HEK293 (cell line): ENCODE measurements at regions not wholly inside any gene's neighbourhood (a gene's known extent, or its start where the extent isn't known, plus 50 kb on each side); places are given as distances from the start of the nearest gene placed in this dataset.

ENCODE experiments used
- CTCF ChIA-PET: fragments of 350-600 bp; formaldehyde crosslinking; extraction: SDS; loops from one replicate; lab custom pipeline; 2021; ENCODE audit warnings: antibody characterized with exemption; lab: Yijun Ruan, JAX
- POLR2A ChIA-PET: fragments of 300-600 bp; formaldehyde crosslinking; extraction: SDS; loops from one replicate; lab custom pipeline; 2020; ENCODE audit warnings: antibody characterized with exemption, inconsistent platforms; lab: Yijun Ruan, JAX
- H3K27ac ChIP-seq: fragments of 200-500 bp; sonication (Bioruptor generic); 2 replicates; pipeline ENCODE4 v1.5.1; 2014; ENCODE audit warnings: low read depth, low read length, control low read depth, inconsistent platforms; ENCODE audit errors: extremely low read depth
- H3K36me3 ChIP-seq, 2 experiments: fragments of 200-500 bp in 1 of 2; sonication (Bioruptor generic) in 1 of 2; 1 replicate in 1 of 2; 2 replicates in 1 of 2; pipeline ENCODE4 v1.5.1; 2014 to 2017; ENCODE audit warnings: inconsistent platforms in 2 of 2, low read length in 2 of 2; ENCODE audit not compliant: control insufficient read depth in 2 of 2, insufficient read depth in 1 of 2
- H3K4me1 ChIP-seq: fragments of 200-500 bp; sonication (Bioruptor generic); 2 replicates; pipeline ENCODE4 v1.5.1; 2014; ENCODE audit warnings: mild to moderate bottlenecking, low read length, inconsistent platforms; ENCODE audit not compliant: control insufficient read depth, insufficient read depth
- H3K4me3 ChIP-seq: 2 replicates; pipeline ENCODE4 v1.5.1; 2011; ENCODE audit warnings: low read depth, mild to moderate bottlenecking, control low read depth, low read length, moderate library complexity
- H3K9me3 ChIP-seq: fragments of 200-500 bp; sonication (Bioruptor generic); 2 replicates; pipeline ENCODE4 v1.5.1; 2014; ENCODE audit warnings: low read depth, low read length, inconsistent platforms; ENCODE audit not compliant: control insufficient read depth, insufficient read depth
- GFI1B ChIP-seq: fragments of 450-650 bp; formaldehyde crosslinking; IDR thresholded peaks from 2 replicates; pipeline ENCODE4 v1.5.1; 2016; ENCODE audit warnings: missing biosample characterization, missing genetic modification characterization
- KLF7 ChIP-seq: fragments of 450-650 bp; formaldehyde crosslinking; IDR thresholded peaks from 2 replicates; pipeline ENCODE4 v1.5.1; 2016; ENCODE audit warnings: missing biosample characterization, missing genetic modification characterization, borderline replicate concordance
- OSR2 ChIP-seq: fragments of 450-650 bp; formaldehyde crosslinking; IDR thresholded peaks from 2 replicates; pipeline ENCODE4 v1.5.1; 2016; ENCODE audit warnings: missing biosample characterization, missing genetic modification characterization
- RBAK ChIP-seq: fragments of 450-650 bp; formaldehyde crosslinking; IDR thresholded peaks from 2 replicates; pipeline ENCODE4 v1.5.1; 2016; ENCODE audit warnings: missing biosample characterization, missing genetic modification characterization
- TCF7L2 ChIP-seq: IDR thresholded peaks from 2 replicates; pipeline ENCODE4 v1.6.1; 2011; ENCODE audit warnings: low read depth, mild to moderate bottlenecking, inconsistent platforms, low read length, moderate library complexity, borderline replicate concordance
- WT1 ChIP-seq: fragments of 450-650 bp; formaldehyde crosslinking; IDR thresholded peaks from 2 replicates; pipeline ENCODE4 v1.5.1; 2016; ENCODE audit warnings: missing biosample characterization, missing genetic modification characterization
- ZFP69B ChIP-seq: fragments of 450-650 bp; formaldehyde crosslinking; IDR thresholded peaks from 2 replicates; pipeline ENCODE4 v1.5.1; 2016; ENCODE audit warnings: missing biosample characterization, missing genetic modification characterization
- ZIC2 ChIP-seq: fragments of 450-650 bp; formaldehyde crosslinking; IDR thresholded peaks from 2 replicates; pipeline ENCODE4 v1.5.1; 2016; ENCODE audit warnings: missing biosample characterization, missing genetic modification characterization
- ZNF140 ChIP-seq: fragments of 450-650 bp; formaldehyde crosslinking; IDR thresholded peaks from 2 replicates; pipeline ENCODE4 v1.5.1; 2016; ENCODE audit warnings: missing biosample characterization, missing genetic modification characterization
- ZNF211 ChIP-seq: fragments of 450-650 bp; formaldehyde crosslinking; IDR thresholded peaks from 2 replicates; pipeline ENCODE4 v1.5.1; 2016; ENCODE audit warnings: low read depth, missing biosample characterization, missing genetic modification characterization
- ZNF292 ChIP-seq: fragments of 450-650 bp; formaldehyde crosslinking; IDR thresholded peaks from 2 replicates; pipeline ENCODE4 v1.5.1; 2016; ENCODE audit warnings: low read depth, missing biosample characterization, missing genetic modification characterization, borderline replicate concordance
- ZNF426 ChIP-seq: fragments of 450-650 bp; formaldehyde crosslinking; IDR thresholded peaks from 2 replicates; pipeline ENCODE4 v1.5.1; 2017; ENCODE audit warnings: missing biosample characterization, missing genetic modification characterization, mild to moderate bottlenecking, inconsistent platforms, moderate library complexity
- ZNF529 ChIP-seq: fragments of 450-650 bp; formaldehyde crosslinking; IDR thresholded peaks from 2 replicates; pipeline ENCODE4 v1.5.1; 2017; ENCODE audit warnings: missing genetic modification characterization, missing biosample characterization; ENCODE audit not compliant: insufficient replicate concordance
- ZNF561 ChIP-seq: fragments of 450-650 bp; IDR thresholded peaks from 2 replicates; pipeline ENCODE4 v1.5.1; 2018; ENCODE audit warnings: missing biosample characterization, missing genetic modification characterization, borderline replicate concordance
- ZNF600 ChIP-seq: fragments of 450-650 bp; formaldehyde crosslinking; IDR thresholded peaks from 2 replicates; pipeline ENCODE4 v1.5.1; 2016; ENCODE audit warnings: missing biosample characterization, missing genetic modification characterization
- ZNF785 ChIP-seq: fragments of 450-650 bp; formaldehyde crosslinking; IDR thresholded peaks from 2 replicates; pipeline ENCODE4 v1.5.1; 2016; ENCODE audit warnings: missing biosample characterization, missing genetic modification characterization
- TF ChIP-seq, protein P1 (sequence below): fragments of 450-650 bp; formaldehyde crosslinking; IDR thresholded peaks from 2 replicates; pipeline ENCODE4 v1.5.1; 2016; ENCODE audit warnings: missing biosample characterization, missing genetic modification characterization
- TF ChIP-seq, protein P2 (sequence below): fragments of 450-650 bp; formaldehyde crosslinking; IDR thresholded peaks from 2 replicates; pipeline ENCODE4 v1.5.1; 2016; ENCODE audit warnings: missing biosample characterization, missing genetic modification characterization
- TF ChIP-seq, protein P3 (sequence below): fragments of 450-650 bp; formaldehyde crosslinking; IDR thresholded peaks from 2 replicates; pipeline ENCODE4 v1.5.1; 2016; ENCODE audit warnings: missing biosample characterization, missing genetic modification characterization, borderline replicate concordance
- TF ChIP-seq, protein P4 (sequence below): fragments of 450-650 bp; formaldehyde crosslinking; IDR thresholded peaks from 2 replicates; pipeline ENCODE4 v1.5.1; 2017; ENCODE audit warnings: missing biosample characterization, missing genetic modification characterization

DNA sequence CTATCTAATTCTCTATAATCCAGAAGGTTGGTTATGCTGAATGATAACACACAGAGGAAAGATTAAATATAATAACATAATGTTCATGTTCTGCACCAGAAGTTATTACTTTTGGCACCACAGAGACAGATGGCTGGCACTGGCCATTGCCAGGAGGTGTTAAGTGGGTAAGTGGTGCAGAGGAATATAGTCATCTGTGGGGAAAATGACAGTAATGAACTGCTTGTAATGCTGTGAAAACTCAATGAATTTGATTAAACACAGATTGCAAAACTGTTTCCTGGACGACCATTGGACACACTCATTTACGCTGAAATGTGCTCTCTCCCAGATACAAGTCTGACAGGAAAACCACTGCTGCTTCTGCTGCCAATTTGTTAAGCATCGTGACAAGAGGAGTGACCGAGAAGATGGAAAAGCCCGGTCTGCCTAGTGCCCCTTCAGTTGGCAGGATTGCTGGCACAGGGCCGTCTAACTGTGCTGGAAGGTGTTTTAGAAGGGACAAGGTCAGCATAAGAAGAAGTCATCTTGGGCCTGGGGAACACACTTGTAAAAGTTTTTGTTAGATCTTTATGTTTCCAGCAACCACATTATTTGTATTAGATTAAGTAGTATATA lies 567.4 kb downstream of the CBLN4 start (continued):
- TF ChIP-seq, protein P1, sequence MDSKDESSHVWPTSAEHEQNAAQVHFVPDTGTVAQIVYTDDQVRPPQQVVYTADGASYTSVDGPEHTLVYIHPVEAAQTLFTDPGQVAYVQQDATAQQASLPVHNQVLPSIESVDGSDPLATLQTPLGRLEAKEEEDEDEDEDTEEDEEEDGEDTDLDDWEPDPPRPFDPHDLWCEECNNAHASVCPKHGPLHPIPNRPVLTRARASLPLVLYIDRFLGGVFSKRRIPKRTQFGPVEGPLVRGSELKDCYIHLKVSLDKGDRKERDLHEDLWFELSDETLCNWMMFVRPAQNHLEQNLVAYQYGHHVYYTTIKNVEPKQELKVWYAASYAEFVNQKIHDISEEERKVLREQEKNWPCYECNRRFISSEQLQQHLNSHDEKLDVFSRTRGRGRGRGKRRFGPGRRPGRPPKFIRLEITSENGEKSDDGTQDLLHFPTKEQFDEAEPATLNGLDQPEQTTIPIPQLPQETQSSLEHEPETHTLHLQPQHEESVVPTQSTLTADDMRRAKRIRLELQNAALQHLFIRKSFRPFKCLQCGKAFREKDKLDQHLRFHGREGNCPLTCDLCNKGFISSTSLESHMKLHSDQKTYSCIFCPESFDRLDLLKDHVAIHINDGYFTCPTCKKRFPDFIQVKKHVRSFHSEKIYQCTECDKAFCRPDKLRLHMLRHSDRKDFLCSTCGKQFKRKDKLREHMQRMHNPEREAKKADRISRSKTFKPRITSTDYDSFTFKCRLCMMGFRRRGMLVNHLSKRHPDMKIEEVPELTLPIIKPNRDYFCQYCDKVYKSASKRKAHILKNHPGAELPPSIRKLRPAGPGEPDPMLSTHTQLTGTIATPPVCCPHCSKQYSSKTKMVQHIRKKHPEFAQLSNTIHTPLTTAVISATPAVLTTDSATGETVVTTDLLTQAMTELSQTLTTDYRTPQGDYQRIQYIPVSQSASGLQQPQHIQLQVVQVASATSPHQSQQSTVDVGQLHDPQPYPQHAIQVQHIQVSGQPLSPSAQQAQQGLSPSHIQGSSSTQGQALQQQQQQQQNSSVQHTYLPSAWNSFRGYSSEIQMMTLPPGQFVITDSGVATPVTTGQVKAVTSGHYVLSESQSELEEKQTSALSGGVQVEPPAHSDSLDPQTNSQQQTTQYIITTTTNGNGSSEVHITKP (tag by site-specific recombination), result no peak

DNA sequence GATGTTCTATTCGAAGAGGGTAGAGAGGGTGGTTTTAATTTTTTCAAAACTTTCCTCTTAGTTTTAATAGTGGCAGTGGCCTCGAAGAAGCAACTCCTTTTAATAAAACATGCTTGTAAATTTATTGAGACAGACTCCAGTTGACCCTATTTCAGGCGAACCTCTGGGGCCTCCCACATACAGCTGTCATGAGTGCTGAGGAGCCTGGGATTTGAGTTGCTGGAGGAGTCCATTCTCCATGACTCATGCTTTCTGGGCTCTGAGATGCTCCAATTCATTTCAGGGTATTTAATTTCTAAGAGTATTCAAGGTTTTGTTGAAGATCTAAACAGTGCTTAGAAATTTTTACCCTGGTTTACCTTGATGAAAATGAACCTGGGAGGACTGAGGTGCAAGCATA lies 580.4 kb downstream of the CBLN4 start:
- ChIA-PET CTCF (no interaction called here), POLR2A (no interaction called here)
- no peak for TF ChIP-seq ZFP69B (tag by site-specific recombination)
- H3K4me1 ChIP-seq, result no peaks in the 10 kb centered on the region
- no peaks in the 10 kb centered on the region for H3K36me3 ChIP-seq
- H3K4me3 ChIP-seq, result no peak overlapping the region
- H3K9me3 ChIP-seq, result no peaks in the 10 kb centered on the region
- H3K27ac ChIP-seq, result no peak overlapping the region

DNA sequence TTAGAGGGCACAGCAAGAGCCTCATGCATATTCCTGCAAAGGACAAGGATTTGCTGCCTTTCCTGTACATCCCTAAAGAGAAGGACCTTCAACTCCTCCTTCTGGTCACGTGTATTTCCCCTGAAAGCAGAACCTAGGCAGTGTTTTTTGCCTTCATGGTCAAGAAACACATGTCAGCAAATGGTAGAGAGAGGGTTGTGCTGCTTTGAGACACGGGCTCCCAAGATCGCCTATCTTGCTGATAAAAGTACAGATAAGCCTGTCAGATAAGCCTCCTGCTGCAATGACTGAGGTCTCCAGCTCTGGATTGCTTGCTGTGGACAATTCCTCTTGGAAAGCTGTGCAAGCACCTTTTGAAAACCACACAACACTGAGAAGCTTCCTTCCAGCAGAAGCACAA lies 580.8 kb downstream of the CBLN4 start:
- Histone ChIP-seq H3K4me1 (no peaks in the 10 kb centered on the region), H3K4me3 (no peak overlapping the region), H3K27ac (no peak overlapping the region), H3K9me3 (no peaks in the 10 kb centered on the region), H3K36me3 (no peaks in the 10 kb centered on the region)
- ChIA-PET POLR2A (no interaction called here), CTCF (no interaction called here)
- no peak for TF ChIP-seq ZNF785
- TF ChIP-seq RBAK (tag by site-specific recombination), result no peak
- no peak for TF ChIP-seq WT1 (tag by site-specific recombination)
- TF ChIP-seq ZNF561 (tag by site-specific recombination), result no peak
- TF ChIP-seq ZIC2 (tag by site-specific recombination), result no peak
- no peak for TF ChIP-seq ZFP69B (tag by site-specific recombination)

DNA sequence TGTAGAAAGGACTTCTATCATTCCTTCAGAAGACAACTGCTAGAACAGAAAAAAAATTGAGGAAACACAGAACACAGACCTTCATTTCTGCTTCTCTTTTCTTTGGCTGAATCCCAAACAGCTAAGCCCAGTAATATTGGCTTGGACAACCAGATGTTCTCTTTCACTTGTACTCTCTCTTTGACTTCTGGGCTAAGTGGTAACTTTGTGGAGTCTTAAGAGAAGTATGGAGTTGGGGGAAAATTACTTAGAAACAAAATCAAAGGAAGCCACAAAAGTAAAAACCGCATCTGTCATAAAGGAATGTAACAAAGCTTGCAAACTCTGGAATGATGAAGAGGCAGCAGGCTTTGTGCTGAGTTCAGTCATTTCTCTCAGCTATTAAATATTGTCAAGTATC lies 587.5 kb downstream of the CBLN4 start:
- Histone ChIP-seq H3K4me1 (no peaks in the 10 kb centered on the region), H3K4me3 (no peak overlapping the region), H3K27ac (no peak overlapping the region), H3K36me3 (no peaks in the 10 kb centered on the region), H3K9me3 (no peaks in the 10 kb centered on the region)
- ChIA-PET POLR2A (no interaction called here), CTCF (interaction anchor here (0.8 to 1.0 kb wide), 2 partner anchors 9 to 737 kb away, joined by 3 read pairs; no protein-coding TSS in a partner anchor)
- TF ChIP-seq GFI1B (tag by site-specific recombination) (no peak), ZNF426 (tag by site-specific recombination) (no peak), ZNF140 (tag by site-specific recombination) (no peak), ZNF600 (no peak), ZNF211 (no peak), OSR2 (tag by site-specific recombination) (no peak), KLF7 (tag by site-specific recombination) (no peak), TCF7L2 (no peak), ZNF529 (tag by site-specific recombination) (no peak), ZNF292 (no peak)
- TF ChIP-seq, protein P2, sequence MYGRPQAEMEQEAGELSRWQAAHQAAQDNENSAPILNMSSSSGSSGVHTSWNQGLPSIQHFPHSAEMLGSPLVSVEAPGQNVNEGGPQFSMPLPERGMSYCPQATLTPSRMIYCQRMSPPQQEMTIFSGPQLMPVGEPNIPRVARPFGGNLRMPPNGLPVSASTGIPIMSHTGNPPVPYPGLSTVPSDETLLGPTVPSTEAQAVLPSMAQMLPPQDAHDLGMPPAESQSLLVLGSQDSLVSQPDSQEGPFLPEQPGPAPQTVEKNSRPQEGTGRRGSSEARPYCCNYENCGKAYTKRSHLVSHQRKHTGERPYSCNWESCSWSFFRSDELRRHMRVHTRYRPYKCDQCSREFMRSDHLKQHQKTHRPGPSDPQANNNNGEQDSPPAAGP (tag by site-specific recombination), result no peak
- TF ChIP-seq, protein P3, sequence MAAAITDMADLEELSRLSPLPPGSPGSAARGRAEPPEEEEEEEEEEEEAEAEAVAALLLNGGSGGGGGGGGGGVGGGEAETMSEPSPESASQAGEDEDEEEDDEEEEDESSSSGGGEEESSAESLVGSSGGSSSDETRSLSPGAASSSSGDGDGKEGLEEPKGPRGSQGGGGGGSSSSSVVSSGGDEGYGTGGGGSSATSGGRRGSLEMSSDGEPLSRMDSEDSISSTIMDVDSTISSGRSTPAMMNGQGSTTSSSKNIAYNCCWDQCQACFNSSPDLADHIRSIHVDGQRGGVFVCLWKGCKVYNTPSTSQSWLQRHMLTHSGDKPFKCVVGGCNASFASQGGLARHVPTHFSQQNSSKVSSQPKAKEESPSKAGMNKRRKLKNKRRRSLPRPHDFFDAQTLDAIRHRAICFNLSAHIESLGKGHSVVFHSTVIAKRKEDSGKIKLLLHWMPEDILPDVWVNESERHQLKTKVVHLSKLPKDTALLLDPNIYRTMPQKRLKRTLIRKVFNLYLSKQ (tag by site-specific recombination), result no peak
- TF ChIP-seq, protein P4, sequence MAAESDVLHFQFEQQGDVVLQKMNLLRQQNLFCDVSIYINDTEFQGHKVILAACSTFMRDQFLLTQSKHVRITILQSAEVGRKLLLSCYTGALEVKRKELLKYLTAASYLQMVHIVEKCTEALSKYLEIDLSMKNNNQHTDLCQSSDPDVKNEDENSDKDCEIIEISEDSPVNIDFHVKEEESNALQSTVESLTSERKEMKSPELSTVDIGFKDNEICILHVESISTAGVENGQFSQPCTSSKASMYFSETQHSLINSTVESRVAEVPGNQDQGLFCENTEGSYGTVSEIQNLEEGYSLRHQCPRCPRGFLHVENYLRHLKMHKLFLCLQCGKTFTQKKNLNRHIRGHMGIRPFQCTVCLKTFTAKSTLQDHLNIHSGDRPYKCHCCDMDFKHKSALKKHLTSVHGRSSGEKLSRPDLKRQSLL (tag by site-specific recombination), result no peak
